GM18502 (cell line): ENCODE measurements at regions not wholly inside any gene's neighbourhood (a gene's known extent, or its start where the extent isn't known, plus 50 kb on each side); places are given as distances from the start of the nearest gene placed in this dataset.
"Not testable (repeated sequence)": the region's sequence is repeated elsewhere in the genome, so short reads cannot be mapped to it uniquely, and the experiment has no call there.

Experiments
- ATAC-seq: cut with Tn5 transposase; IDR thresholded peaks from one replicate; pipeline ENCODE4 v1.9.1; 2021; ENCODE audit warnings: mild to moderate bottlenecking; ENCODE audit not compliant: unreplicated experiment, poor library complexity

DNA sequence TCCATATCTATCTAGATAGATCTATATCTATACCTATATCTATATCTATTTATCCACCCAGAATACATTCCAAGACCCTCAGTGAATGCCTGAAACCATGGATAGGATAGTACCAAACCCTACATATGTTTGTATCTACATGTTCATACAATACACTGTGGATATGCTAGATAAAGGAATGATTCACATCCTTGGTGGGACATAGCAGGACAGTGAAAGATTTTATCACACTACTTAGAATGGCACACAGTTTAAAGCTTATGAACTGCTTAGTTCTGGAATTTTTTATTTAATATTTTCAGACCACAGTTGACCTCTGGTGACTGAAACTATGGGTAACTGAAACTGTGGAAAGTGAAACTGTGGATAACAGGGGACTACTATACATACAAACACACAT lies 198.8 kb upstream of the TTC14 start:
- no peak for ATAC-seq

DNA sequence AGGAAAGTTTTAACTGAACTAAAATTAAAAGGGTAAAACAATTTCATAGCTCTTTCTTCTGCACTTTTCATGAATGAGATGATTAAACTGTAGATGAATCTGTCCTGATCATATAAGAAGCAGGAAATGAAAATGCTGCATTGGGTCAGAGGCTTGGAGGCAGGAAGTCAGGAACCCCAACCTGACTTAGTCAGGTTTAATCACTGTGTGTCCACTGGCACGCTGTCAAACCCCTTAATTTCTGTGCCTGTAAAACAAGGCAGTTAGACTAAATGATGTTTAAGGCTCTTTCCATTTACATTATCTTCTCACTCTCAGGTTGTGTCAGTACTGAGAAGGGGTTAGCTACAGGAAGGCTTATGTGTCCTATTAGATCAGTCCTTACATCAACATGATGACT lies 193.3 kb upstream of the TTC14 start:
- ATAC-seq, result no peak

DNA sequence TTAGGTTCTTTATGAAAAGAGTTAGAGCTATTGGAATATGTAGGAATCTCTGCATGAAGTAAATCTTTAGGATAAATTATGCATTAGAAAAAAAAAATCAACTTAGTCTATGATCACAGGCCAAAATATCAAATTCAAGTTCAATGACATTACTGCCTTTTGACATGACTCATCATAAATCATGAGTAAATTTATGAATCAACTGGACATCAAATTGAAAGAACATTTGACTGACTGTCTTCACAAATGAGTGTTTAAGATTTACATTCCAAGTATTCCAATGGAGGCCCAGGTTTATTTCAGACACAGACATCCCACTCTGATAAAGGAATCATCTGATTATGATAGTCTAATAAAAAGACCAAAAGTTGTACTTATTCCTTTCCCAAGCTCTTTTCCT lies 192.8 kb upstream of the TTC14 start:
- no peak for ATAC-seq

- no peak for ATAC-seq
These were observed 192.1 kb upstream of the TTC14 start for GRCh38 chr3:180409883-180410282.

- no peak for ATAC-seq
These were observed 187.8 kb upstream of the TTC14 start for GRCh38 chr3:180414157-180414556.

DNA sequence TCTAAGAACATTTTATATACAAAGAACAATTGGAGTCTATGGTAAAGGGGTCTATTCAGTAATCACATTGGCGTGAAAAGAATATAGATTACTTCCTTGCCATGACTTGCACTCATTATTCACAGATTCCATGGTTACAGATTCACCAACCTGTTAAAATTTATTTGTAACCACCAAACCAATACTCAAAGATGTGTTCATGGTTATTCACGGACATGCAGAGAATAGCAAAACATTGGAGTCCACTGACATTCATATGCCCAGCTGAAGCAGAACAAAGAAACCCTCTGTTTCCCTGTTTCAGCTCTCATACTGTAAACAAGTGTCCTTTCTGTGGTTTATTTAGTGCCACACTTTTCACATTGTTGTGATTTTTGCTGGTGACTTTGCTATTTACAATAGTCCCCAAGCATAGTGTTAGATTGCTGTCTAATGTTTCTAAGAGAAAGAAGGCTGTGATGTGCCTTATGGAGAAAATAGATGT lies 185.8 kb upstream of the TTC14 start:
- ATAC-seq, result no peak

- no peak for ATAC-seq
These were observed 184.7 kb upstream of the TTC14 start for GRCh38 chr3:180417241-180417640.

GRCh38 chr3:180420016-180420415 lies 181.9 kb upstream of the TTC14 start:
- ATAC-seq, result no peak

DNA sequence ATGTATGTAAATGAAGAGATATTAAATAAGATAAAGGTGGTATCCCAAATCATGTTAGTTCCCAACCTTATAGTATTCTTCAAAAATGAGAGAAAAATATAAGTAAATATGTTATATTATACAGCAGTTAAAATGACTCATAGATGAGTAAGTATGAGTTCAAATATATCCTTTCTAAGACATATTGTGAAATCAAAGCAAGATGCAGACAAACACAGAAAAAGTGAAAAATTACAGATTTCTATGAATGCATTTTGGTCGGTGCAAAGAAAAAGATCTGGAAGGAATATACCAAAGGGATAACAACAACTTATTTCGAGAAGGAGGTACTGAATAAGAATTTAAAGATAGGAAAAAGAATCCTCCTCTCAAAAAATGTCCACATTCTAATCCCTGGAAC lies 181.2 kb upstream of the TTC14 start:
- no peak for ATAC-seq

- ATAC-seq, result no peak
These were observed 180.7 kb upstream of the TTC14 start for GRCh38 chr3:180421221-180421620.

- ATAC-seq, result no peak
These were observed 180.2 kb upstream of the TTC14 start for GRCh38 chr3:180421721-180422120.

DNA sequence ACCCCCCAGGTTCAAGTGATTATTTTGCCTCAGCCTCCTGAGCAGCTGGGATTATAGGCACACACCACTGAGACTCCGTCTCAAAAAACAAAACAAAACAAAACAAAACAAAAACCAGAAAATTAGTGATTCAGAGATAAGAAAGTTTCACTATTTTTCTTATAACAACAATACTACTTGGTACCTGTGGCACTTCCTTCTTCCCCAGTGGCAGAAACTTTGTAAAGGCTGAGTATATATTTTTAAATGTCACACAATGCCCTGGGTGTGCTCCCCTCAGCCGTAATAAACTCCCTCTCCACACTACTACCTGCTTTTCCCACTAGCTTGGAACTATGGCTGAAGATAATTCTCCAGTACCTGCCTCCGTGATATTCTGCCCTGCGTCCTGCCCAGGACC lies 177.7 kb upstream of the TTC14 start:
- not testable (repeated sequence) for ATAC-seq

GRCh38 chr3:180430896-180431295 lies 171.1 kb upstream of the TTC14 start:
- no peak for ATAC-seq

DNA sequence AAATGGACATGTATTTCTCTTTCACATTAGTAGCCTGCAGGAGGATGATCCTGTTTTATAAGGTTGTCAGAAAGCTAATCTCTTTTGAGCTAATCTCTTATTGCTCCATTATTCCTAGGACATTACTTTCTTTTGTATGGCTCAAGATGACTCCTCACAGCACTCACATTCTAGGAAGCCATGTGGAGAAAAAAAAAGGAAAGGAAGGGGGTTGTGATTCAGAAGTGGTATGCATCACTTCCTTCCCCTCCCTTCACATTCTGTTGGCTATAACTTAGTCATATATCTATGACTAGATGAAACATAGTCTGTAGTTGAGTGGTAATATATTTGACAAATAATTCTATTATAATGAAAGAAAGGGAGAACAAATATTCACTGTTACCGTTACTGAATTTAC lies 168.8 kb upstream of the TTC14 start:
- ATAC-seq, result no peak

DNA sequence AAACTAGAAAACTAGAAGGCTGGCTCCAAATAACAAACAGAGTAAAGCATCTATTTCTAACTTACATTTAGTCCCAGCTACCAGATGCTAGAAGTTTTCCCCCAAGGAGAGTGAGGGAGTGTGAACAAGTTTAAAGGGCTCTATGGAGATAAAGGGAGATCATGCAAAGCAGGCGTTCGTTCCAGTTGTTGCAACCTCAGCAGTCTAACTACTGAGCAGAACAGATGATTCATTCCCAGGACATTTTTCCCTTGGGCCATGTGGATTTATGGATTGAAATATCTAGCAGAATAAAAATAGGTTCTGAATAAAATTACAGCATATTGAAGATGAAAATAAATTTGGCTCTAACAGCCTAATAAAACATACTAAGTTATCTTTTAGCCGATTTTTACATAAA lies 154.8 kb upstream of the TTC14 start:
- no peak for ATAC-seq

- ATAC-seq, result not testable (repeated sequence)
These were observed 153.6 kb upstream of the TTC14 start for GRCh38 chr3:180448407-180448806.

DNA sequence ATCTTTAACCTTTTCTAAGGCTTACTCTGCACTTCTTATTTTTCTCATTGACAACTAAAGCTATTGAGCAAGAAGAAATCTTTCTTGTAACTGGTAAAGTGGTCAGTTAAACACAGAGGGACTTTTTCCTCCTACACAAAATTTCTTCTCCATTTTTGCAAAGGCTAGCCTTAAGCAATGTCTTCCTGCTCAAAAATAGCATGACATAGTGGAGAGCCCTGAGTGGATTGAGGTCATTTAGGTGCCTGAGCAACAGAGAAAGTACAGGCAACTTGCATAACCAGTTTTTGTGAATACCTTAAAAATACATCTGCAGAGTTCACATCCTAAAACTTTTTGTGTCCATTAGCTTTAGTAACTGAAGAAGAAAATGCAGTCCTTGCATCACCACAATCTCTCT lies 144.7 kb upstream of the TTC14 start:
- no peak for ATAC-seq

- no peak for ATAC-seq
These were observed 135.5 kb upstream of the TTC14 start for GRCh38 chr3:180466401-180467011.

GRCh38 chr3:180467177-180467576 lies 134.8 kb upstream of the TTC14 start:
- ATAC-seq, result no peak

- ATAC-seq, result no peak
These were observed 132.8 kb upstream of the TTC14 start for GRCh38 chr3:180469149-180469548.

- no peak for ATAC-seq
These were observed 123.3 kb upstream of the TTC14 start for GRCh38 chr3:180478695-180479094.

DNA sequence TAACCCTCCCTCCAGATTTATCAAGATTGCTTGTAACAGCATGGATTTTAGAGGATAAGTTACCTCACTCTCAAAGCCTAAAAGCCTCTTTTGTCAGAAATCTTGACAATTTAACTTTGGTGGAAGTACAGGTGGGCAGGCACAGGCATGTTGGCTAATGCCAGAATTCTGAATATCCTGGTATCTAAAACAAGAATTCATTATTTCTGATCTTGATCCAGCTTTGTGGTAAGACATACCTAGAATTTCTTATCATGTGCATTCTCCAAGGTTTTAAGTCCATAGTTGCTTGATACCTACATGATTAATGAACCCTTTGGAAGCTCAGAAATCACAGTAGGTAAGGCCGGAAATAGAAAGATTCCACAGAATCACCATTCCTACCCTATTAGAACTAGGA lies 109.9 kb upstream of the TTC14 start:
- no peak for ATAC-seq

GRCh38 chr3:180496995-180497394 lies 105.0 kb upstream of the TTC14 start:
- no peak for ATAC-seq
